GM06990 (cell line): ENCODE measurements at regions not wholly inside any gene's neighbourhood (a gene's known extent, or its start where the extent isn't known, plus 50 kb on each side); places are given as distances from the start of the nearest gene placed in this dataset.

Experiments used
- DNase-seq: peaks from one replicate; pipeline ENCODE4 v3.0.0-alpha.2; 2011; ENCODE audit not compliant: insufficient read length; ENCODE audit errors: extremely low read depth
- H3K27me3 ChIP-seq: replicated peaks from 2 replicates; pipeline ENCODE4 v1.6.0; 2011; ENCODE audit warnings: low read length; ENCODE audit not compliant: control insufficient read depth, insufficient read depth
- H3K36me3 ChIP-seq: 2 replicates; pipeline ENCODE4 v1.5.1; 2011; ENCODE audit warnings: low read length; ENCODE audit not compliant: control insufficient read depth, insufficient read depth
- H3K4me3 ChIP-seq: replicated peaks from 2 replicates; pipeline ENCODE4 v1.5.1; 2011; ENCODE audit warnings: low read depth, mild to moderate bottlenecking, control low read depth, low read length
- CTCF ChIP-seq: IDR thresholded peaks from 2 replicates; pipeline ENCODE4 v1.5.1; 2011; ENCODE audit warnings: low read length, control low read depth, mild to moderate bottlenecking, inconsistent platforms; ENCODE audit not compliant: insufficient read depth, poor library complexity, severe bottlenecking

GRCh38 chr2:4475618-4476017 is 772.2 kb downstream of the DCDC2C start:
- TF ChIP-seq CTCF = no peak

GRCh38 chr2:4483050-4483449 is 779.7 kb downstream of the DCDC2C start:
- TF ChIP-seq CTCF = no peak
- DNase-seq = no peak
- H3K4me3 ChIP-seq = no peak overlapping the region
- no peaks in the 10 kb centered on the region for H3K36me3 ChIP-seq
- no peaks in the 10 kb centered on the region for H3K27me3 ChIP-seq

More at GRCh38 chr2:4475618-4476017, 772.2 kb downstream of the DCDC2C start:
- Histone ChIP-seq H3K27me3 (no peaks in the 10 kb centered on the region), H3K4me3 (no peak overlapping the region), H3K36me3 (no peaks in the 10 kb centered on the region)
- DNase-seq = no peak

- DNase-seq = no peak
- Histone ChIP-seq H3K27me3 (no peaks in the 10 kb centered on the region), H3K4me3 (no peak overlapping the region), H3K36me3 (no peaks in the 10 kb centered on the region)
- TF ChIP-seq CTCF = no peak
Observed at GRCh38 chr2:4486971-4487370, 783.6 kb downstream of the DCDC2C start.

- no peaks in the 10 kb centered on the region for H3K27me3 ChIP-seq
- no peak overlapping the region for H3K4me3 ChIP-seq
- H3K36me3 ChIP-seq = no peaks in the 10 kb centered on the region
- DNase-seq = no peak
- TF ChIP-seq CTCF = no peak
Observed at GRCh38 chr2:4499316-4500030, 796.1 kb downstream of the DCDC2C start.

- DNase-seq = no peak
- H3K4me3 ChIP-seq = no peak overlapping the region
- TF ChIP-seq CTCF = no peak
- no peaks in the 10 kb centered on the region for H3K36me3 ChIP-seq
- no peaks in the 10 kb centered on the region for H3K27me3 ChIP-seq
Observed at GRCh38 chr2:4501525-4501924, 798.1 kb downstream of the DCDC2C start.
